HG02759 (cell line): ENCODE measurements at regions not wholly inside any gene's neighbourhood (a gene's known extent, or its start where the extent isn't known, plus 50 kb on each side); places are given as distances from the start of the nearest gene placed in this dataset.

Source experiments
- ATAC-seq: cut with Tn5 transposase; IDR thresholded peaks from one replicate; pipeline ENCODE4 v1.9.1; 2021; ENCODE audit warnings: mild to moderate bottlenecking, moderate library complexity; ENCODE audit not compliant: unreplicated experiment

DNA sequence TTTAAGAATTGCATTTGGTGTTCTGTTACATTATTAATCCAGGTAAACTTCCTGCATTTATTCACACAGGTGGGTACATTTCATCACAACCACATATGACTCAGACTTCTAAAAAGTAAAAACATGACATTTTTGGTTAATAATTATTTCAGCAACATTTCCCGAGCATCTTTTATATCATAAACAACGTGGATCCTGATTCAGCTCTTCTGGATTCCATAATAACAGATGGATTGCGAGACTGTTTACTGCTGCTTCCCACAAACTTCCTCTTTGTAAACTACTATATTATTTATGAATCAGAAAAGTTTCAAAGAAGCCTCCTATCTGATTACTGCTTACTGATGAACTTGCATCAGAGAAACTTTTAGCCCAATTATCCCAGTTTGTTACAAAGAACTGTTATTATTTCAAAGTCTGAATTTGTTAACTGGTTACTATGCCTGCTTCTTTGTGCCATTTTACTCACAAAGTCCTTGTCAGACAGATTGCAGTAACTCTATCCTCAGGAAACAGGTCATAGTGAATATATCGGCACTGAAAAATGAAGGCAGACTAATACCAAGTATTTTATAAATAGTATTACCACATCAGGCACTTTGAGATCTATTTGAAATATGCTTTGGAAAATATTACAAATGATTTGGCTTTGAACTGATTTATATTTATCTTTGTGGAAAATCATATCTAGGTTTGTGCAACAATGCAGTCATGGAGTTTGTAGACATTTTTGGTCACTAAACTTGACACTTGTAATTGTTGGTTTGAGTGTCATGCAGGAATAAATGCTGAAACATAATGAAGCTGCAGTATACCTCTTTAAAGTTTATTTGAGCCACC is 511.6 kb downstream of the PLCL1 start:
- ATAC-seq, result no peak

DNA sequence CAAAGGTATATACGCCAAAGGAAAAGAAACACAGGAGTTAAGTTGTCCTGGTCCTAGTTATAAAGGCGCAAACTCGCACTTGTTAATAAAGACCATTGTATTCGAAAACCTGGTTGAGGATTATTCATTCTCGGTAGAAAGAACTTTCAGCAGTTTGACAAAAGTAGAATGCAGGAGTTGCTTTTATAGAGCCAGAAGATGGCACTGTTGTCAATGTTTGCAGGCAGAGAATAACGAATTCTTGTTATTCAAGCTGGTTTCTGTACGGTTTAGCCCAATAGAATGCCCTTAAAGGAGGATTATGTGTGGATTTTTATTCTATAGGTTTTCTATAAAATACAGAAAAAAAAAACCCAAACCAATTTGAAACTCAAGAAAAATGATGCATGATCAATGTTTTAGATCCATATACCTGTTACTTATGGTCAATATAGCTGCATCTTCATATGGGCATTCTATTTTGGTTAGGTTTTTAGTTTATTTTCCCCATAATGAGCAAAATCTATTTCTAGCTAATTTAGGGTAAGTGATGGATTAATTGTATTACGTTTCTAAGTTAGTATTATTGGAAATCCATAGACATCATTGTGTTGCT is 510.3 kb downstream of the PLCL1 start:
- peak; percentile 56 for ATAC-seq

GRCh38 chr2:198312596-198313483 is 508.4 kb downstream of the PLCL1 start:
- no peak for ATAC-seq

DNA sequence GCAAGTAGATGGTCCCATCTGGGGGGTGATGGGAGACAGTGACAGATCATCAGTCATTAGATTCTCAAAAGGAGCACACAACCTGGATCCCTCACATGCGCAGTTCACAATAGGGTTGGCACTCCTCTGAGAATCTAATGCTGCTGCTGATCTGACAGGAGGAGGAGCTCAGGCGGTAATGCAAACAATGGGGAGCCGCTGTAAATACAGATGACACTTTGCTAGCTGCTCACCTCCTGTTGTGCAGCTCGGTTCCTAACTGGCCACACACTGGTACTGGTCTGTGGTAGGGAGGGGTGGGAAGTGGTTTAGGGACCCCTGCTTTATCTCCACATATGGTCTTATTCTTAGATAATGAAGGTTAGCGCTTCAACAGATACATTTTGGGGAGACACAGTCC is 506.6 kb downstream of the PLCL1 start:
- no peak for ATAC-seq

GRCh38 chr2:198309673-198310280 is 505.4 kb downstream of the PLCL1 start:
- ATAC-seq, result no peak

GRCh38 chr2:198309081-198309480 is 504.7 kb downstream of the PLCL1 start:
- no peak for ATAC-seq

GRCh38 chr2:198308368-198308767 is 504.0 kb downstream of the PLCL1 start:
- ATAC-seq, result no peak

- no peak for ATAC-seq
Measured at GRCh38 chr2:198307093-198307492, 502.7 kb downstream of the PLCL1 start.

- no peak for ATAC-seq
Measured at GRCh38 chr2:198304859-198305258, 500.5 kb downstream of the PLCL1 start.

DNA sequence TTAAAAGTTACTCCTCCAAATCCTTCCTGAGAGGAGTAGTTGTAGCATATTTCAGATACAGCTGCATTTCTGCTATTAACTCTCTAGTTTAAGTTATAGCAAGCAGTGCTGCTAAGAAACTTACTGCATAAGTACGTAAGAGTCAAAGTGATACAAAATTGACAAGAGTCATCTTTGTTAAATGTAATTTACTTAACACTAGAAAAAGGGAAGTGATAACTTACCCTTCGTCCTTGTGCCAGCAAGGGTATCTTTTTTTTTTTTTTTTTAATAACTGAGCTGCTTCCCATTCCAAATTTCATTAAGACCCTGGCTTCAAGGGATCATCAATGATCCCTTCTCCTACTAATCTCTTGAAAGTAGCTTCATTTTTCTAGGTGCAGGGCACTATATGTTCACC is 493.0 kb downstream of the PLCL1 start:
- ATAC-seq, result peak; percentile 27

DNA sequence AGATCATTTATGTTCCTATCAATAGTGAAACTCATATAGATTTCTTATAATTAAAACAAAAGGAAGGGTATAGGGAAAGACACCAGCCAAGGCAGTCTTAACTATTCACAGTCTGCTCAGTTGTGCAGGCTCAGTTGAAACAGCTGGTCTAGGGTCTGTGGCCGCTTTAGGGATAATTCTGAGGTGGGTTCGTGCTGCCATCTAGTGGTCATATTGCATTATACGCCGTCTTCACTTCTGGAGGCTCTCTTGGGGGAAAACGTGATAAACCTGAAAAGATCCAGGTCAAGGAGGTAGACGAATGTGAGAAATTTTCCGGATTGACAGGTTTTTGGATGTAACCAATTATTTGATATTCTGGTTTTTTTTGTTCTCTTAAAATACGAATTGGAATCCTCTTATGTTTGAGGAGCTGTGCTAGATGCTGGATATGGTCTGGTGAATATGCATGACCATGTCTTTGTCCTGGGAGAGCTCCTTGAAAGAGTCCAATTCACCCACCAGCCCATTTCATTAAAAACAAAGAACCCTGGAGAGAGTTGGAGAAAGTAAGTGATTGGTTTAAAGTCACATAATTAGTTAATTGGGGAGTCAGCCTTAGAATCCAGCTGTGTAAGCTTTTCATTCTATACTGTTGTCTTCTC is 492.4 kb downstream of the PLCL1 start:
- peak; percentile 92 for ATAC-seq

GRCh38 chr2:198293281-198293680 is 488.9 kb downstream of the PLCL1 start:
- no peak for ATAC-seq

GRCh38 chr2:198289811-198290210 is 485.4 kb downstream of the PLCL1 start:
- no peak for ATAC-seq

DNA sequence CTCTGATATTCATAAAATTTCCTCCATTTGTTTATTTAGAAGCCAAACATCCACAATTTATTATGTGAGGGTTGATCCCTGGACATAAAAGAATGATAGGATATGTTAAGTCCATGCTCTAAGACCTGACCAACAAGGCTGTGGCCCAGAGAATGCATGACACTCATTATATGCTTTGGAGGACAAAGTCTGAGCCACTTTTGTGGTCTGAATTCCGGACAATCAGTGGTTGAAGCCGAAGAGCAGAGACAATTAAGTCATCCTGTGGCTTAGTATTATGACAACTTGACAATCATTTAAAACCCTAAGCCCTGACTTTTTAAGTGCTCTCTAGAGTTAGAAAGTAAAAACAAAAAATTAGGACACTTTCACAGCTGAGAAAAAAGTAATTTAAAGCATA is 483.3 kb downstream of the PLCL1 start:
- no peak for ATAC-seq

DNA sequence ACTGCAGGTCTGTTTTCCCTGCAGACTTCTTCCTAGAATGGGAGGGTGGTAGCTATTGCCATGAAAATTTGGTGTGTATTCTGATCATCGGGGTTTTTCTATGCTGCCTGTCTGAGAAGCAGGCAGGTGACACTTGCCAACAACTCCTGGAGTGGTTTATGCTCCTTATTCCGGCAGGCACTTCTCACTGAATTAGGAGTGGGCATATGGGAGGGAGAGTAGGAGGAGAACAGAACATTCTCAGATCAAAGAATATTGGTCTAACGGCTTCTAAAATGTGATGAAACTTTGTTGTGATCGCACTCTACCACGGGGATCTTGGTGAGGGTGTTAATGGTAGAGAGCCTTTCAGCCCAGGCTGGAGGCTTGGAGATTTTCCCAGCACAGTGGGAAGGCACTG is 480.8 kb downstream of the PLCL1 start:
- ATAC-seq, result no peak

- no peak for ATAC-seq
Measured at GRCh38 chr2:198283146-198283545, 478.8 kb downstream of the PLCL1 start.

DNA sequence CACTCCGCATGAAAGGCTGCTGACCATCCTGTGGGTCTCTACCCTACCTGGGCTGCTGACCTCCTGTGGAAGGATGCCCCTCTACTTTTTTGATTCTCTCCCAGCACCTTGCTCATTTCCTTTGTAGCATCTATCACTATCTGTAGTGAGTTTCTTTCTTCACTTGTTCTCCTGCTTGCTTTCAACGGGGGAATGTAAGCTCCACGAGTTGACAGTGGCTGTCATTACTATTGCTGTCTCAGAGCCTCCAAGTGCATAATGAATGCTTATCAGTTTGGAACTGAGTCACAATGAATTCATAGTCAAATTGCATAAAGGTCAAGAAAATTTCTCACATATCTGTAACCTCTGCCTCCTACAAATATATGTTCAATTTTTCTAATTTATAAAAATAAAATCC is 477.7 kb downstream of the PLCL1 start:
- no peak for ATAC-seq

- no peak for ATAC-seq
Measured at GRCh38 chr2:198280145-198280544, 475.8 kb downstream of the PLCL1 start.

- no peak for ATAC-seq
Measured at GRCh38 chr2:198279026-198279425, 474.6 kb downstream of the PLCL1 start.

DNA sequence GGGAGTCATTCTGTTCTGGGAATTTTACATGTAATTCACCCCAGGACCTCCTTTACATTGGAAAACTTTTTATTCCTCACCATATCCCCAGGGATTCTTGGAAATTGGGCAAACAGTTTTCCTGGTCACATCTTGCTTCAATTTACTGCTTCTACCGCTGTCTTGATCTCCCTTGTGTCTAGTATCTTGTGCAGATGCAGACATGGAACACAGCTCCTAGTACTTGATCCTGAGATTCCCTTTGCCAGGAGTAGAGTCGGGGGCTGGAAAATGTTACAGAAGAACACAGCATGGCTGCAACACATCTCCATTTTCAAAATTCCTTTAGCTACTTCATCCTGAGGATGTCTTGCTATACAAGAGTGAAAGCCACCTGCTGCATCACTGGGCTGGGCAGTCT is 472.8 kb downstream of the PLCL1 start:
- ATAC-seq, result no peak

GRCh38 chr2:198273660-198274059 is 469.3 kb downstream of the PLCL1 start:
- ATAC-seq, result no peak
